Fibroblast of the aortic adventitia (primary cell): ENCODE measurements at regions not wholly inside any gene's neighbourhood (a gene's known extent, or its start where the extent isn't known, plus 50 kb on each side); places are given as distances from the start of the nearest gene placed in this dataset.
"Not testable (repeated sequence)": the region's sequence is repeated elsewhere in the genome, so short reads cannot be mapped to it uniquely, and the experiment has no call there.

Source experiments
- DNase-seq: peaks from one replicate; pipeline ENCODE4 v3.0.0-alpha.2; 2010; ENCODE audit warnings: low read depth
- H3K4me3 ChIP-seq: 2 replicates; pipeline ENCODE4 v1.5.1; 2011; ENCODE audit warnings: low read depth, mild to moderate bottlenecking, control low read depth, low read length, moderate library complexity
- TF ChIP-seq, protein P1 (sequence below): IDR thresholded peaks from 2 replicates; pipeline ENCODE4 v1.5.1; 2011; ENCODE audit warnings: mild to moderate bottlenecking, low read length, control low read depth, inconsistent platforms; ENCODE audit not compliant: insufficient read depth

DNA sequence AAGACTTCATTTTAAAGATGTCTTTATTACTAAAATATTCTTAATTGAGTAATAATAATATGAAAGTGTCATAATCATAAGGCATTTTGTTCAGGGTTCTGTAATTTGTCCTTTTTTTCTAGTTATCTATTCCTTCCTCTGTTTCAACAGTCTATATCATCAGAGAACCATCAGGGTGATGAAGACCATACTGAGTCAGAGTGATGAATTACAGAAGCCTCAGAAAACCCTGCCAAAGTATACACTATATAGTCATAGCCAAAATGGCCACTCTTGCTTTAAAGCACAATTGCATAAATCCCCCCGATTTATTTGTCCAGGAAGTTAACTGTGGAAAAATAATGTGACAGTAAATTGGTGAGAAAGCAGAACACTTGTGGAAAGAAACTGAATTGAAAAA lies 735.0 kb downstream of the EPHA7 start:
- no peak overlapping the region for H3K4me3 ChIP-seq
- no peak for DNase-seq
- TF ChIP-seq, protein P1, sequence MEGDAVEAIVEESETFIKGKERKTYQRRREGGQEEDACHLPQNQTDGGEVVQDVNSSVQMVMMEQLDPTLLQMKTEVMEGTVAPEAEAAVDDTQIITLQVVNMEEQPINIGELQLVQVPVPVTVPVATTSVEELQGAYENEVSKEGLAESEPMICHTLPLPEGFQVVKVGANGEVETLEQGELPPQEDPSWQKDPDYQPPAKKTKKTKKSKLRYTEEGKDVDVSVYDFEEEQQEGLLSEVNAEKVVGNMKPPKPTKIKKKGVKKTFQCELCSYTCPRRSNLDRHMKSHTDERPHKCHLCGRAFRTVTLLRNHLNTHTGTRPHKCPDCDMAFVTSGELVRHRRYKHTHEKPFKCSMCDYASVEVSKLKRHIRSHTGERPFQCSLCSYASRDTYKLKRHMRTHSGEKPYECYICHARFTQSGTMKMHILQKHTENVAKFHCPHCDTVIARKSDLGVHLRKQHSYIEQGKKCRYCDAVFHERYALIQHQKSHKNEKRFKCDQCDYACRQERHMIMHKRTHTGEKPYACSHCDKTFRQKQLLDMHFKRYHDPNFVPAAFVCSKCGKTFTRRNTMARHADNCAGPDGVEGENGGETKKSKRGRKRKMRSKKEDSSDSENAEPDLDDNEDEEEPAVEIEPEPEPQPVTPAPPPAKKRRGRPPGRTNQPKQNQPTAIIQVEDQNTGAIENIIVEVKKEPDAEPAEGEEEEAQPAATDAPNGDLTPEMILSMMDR: no peak

DNA sequence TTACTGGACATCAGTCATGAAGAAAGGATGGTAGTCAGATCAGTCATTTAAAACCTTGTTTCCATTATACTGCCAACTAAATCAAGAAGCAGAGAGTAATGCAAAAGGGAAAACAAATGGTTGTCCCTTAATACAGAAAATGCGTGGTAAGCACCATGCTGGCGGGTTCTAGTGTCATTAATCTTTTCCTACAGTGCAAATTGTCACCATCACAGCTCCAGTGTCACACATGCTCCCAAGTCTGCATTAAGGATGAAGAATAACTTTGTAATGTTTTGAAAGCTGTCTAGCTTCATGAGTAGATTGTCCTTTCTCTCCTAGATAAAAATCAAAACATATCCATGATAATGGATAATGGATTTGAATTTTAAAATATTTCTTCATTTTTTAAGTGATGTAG lies 735.6 kb downstream of the EPHA7 start:
- no peak overlapping the region for H3K4me3 ChIP-seq
- TF ChIP-seq, protein P1: no peak
- no peak for DNase-seq

DNA sequence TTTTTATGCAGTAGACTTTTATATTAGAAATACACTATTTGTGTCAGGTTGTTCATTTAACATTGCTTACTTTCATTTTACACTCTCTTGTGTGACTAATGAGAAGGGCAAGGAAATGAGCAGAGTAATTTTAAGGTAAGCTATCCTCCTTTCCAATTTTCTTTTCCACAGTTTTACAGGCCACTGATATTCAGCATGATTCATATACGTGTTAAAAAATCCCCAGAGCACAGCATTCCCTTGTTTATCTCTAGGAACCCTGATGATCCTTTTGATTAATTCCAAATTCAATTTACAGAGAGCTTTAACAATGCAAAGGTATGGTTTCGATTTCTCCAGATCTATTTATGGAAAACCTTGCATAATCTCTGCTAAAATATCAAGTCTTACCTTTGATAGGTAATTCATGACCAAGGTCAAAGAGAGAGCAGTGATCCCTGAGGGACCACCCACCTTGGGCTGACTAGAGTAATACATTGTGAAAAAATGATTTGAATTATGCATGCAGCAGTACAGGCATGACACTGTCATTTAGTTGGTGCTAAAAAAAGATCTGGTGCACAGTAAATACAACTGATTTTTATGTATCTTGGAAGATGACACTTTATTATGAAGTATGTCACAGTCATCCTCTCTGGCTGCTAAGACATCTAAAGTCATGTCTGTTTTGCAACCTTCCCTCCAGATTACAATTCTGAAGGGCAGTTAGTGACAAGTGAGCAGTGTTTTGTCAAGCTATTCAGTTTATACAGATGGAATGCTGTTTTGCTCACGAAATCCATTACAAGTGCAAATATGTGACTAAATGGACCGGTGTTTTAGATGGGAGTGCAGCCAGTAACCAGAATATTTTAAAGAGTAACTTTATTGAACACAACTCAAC lies 736.6 kb downstream of the EPHA7 start:
- TF ChIP-seq, protein P1: no peak
- H3K4me3 ChIP-seq: no peak overlapping the region
- DNase-seq: no peak

DNA sequence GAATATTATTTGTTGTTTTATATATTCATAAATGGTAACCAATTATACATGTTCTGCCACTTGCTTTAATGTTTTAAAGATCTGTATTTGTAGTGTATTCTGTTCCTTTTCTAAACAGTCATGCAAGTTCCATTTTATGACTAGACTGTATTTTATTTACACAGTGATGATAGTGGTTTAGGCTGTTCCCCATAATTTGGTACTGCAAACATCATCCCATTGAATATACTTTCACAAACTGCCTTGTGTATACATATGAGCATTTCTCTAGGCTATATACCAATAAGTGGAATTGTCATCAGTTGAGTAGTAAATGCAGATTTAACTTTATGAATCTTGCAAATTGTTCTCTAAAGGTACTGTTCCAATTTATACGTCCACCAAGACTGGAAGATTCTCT lies 738.0 kb downstream of the EPHA7 start:
- TF ChIP-seq, protein P1: no peak
- no peak for DNase-seq
- no peak overlapping the region for H3K4me3 ChIP-seq

DNA sequence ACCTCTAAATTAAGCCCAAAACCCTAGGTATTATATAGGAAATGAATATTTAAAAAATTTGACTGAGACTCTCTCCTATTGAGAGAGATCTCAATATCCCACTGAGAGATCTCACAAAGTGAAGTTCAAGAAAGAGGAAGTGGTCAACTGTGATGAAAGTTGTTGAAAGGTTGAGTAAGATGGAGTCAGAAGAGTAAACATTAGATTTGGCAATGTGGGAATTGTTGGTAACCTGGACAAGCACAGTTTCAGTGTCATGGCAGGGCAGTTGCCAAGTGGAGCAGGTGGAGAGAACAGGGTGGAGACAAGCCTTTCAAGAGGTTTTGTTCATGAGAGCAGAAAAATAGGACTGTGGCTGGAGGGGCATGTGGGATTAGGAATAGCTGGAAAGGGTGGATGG lies 747.9 kb downstream of the EPHA7 start:
- not testable (repeated sequence) for DNase-seq, H3K4me3 ChIP-seq

DNA sequence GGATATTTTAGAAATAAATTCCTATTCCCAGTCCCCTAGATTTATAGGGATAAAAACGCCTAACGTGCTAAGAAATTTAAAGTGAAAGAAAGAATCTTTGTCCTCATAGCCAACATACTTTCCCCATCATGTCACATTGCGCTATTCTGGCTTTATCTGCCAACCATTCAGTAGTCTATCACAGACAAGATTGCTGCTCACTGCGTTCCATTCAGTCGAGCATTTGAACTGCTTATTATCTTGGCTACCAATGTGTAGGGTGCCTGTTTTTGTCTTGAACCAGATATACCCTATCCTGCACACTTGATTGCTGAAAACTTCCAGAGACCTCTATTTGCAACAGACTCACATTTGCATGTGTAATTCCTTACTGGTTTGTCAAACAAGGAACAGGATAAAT lies 751.5 kb downstream of the EPHA7 start:
- TF ChIP-seq, protein P1: no peak
- no peak for DNase-seq

DNA sequence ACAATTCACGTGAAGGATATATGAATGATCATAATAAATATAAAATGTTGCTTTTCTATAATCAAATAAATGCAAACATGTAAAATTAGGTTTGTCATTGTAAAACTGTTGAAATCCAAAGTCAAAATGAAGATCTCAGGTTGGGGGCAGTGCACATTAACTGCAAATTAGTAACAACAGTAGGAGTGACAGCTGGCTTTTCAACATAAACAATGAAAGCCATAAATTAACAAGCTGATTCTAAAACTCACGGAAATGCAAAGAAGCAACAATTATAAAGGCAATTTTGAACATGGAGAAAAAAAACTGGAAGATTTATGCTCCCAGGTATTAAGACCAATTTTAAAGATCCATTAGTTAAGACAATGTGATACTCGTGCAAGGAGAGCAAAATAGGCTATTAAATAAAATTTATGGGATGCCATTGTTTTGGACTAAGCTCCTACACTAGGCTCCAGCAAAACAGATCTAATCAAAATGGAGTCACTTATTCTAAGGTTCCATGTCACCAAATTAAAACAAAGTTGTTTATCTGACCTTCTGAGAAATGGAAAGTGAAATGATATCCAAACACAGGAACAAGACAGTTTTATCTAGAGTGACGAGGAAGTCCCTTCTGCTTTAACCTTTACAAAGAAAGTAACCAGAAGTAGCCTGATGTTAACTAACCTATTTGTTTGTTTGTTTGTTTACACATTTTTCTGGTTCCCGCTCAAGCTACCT lies 770.8 kb downstream of the EPHA7 start:
- no peak for DNase-seq
- TF ChIP-seq, protein P1: no peak
- H3K4me3 ChIP-seq: no peak overlapping the region

More for the DNA sequence above, 751.5 kb downstream of the EPHA7 start:
- H3K4me3 ChIP-seq: no peak overlapping the region
